WTC11 (cell line): ENCODE measurements at regions not wholly inside any gene's neighbourhood (a gene's known extent, or its start where the extent isn't known, plus 50 kb on each side); places are given as distances from the start of the nearest gene placed in this dataset.

ENCODE experiments used
- ATAC-seq: fragments of 200-7000 bp; cut with Tn5 transposase; 2 replicates; pipeline ENCODE4 v1.10.0; 2021; ENCODE audit warnings: mild to moderate bottlenecking, moderate library complexity
- CTCF ChIA-PET: fragments of 300-600 bp; sonication (Branson Sonifier 250); formaldehyde crosslinking; loops from one replicate; lab custom pipeline; 2021; ENCODE audit warnings: antibody characterized with exemption; lab: Charles Lee
- POLR2A ChIA-PET: fragments of 350-600 bp; sonication (Branson Sonifier 250); formaldehyde crosslinking; loops from one replicate; lab custom pipeline; 2021; ENCODE audit warnings: antibody characterized with exemption; lab: Charles Lee
- DNase-seq: peaks from one replicate; pipeline ENCODE4 v3.0.0; 2021; ENCODE audit warnings: low spot score
- H3K27ac Mint-ChIP-seq: 2 replicates; pipeline ENCODE4 v1.8.0; 2021; ENCODE audit warnings: mixed read lengths
- H3K27me3 Mint-ChIP-seq: 2 replicates; pipeline ENCODE4 v1.8.0; 2021; ENCODE audit warnings: low read depth, mild to moderate bottlenecking, moderate library complexity, mixed read lengths
- H3K36me3 Mint-ChIP-seq: 2 replicates; pipeline ENCODE4 v1.8.0; 2021; ENCODE audit warnings: mixed read lengths
- H3K4me1 Mint-ChIP-seq: 2 replicates; pipeline ENCODE4 v1.8.0; 2022; ENCODE audit warnings: mixed read lengths
- H3K4me3 Mint-ChIP-seq: 2 replicates; pipeline ENCODE4 v1.8.0; 2021; ENCODE audit warnings: mild to moderate bottlenecking, moderate library complexity, mixed read lengths
- H3K9me3 Mint-ChIP-seq: 2 replicates; pipeline ENCODE4 v1.8.0; 2021; ENCODE audit warnings: mixed read lengths
- ARID4B ChIP-seq: sonication (generic); formaldehyde crosslinking; IDR thresholded peaks from 2 replicates; pipeline ENCODE4 v1.8.0; 2023; ENCODE audit warnings: missing genetic modification reagents, mild to moderate bottlenecking, borderline replicate concordance
- CBFB ChIP-seq: sonication (generic); formaldehyde crosslinking; IDR thresholded peaks from 2 replicates; pipeline ENCODE4 v1.8.1; 2022; ENCODE audit warnings: mild to moderate bottlenecking, low read depth, missing genetic modification reagents
- CREB1 ChIP-seq: sonication (generic); formaldehyde crosslinking; IDR thresholded peaks from 2 replicates; pipeline ENCODE4 v1.8.0; 2023; ENCODE audit warnings: mild to moderate bottlenecking, missing genetic modification reagents
- E2F5 ChIP-seq: sonication (generic); formaldehyde crosslinking; IDR thresholded peaks from 2 replicates; pipeline ENCODE4 v1.8.1; 2022; ENCODE audit warnings: mild to moderate bottlenecking, moderate library complexity, missing genetic modification reagents
- ETV6 ChIP-seq: sonication (generic); formaldehyde crosslinking; IDR thresholded peaks from 2 replicates; pipeline ENCODE4 v1.8.1; 2022; ENCODE audit warnings: mild to moderate bottlenecking, missing genetic modification reagents
- HMGA2 ChIP-seq: fragments of 250-450 bp; sonication (Bioruptor Pico); IDR thresholded peaks from 2 replicates; pipeline ENCODE4 v1.4.0; 2021; ENCODE audit warnings: mild to moderate bottlenecking, moderate library complexity
- JUN ChIP-seq: sonication (generic); formaldehyde crosslinking; IDR thresholded peaks from 2 replicates; pipeline ENCODE4 v1.8.0; 2023; ENCODE audit warnings: mild to moderate bottlenecking, missing genetic modification reagents
- NFATC4 ChIP-seq: fragments of 250-450 bp; sonication (Bioruptor Pico); IDR thresholded peaks from 2 replicates; pipeline ENCODE4 v1.9.0; 2021; ENCODE audit warnings: mild to moderate bottlenecking
- OVOL2 ChIP-seq: fragments of 250-450 bp; sonication (Bioruptor Pico); IDR thresholded peaks from 2 replicates; pipeline ENCODE4 v1.9.0; 2021; ENCODE audit warnings: mild to moderate bottlenecking, borderline replicate concordance
- RELA ChIP-seq: sonication (generic); formaldehyde crosslinking; IDR thresholded peaks from 2 replicates; pipeline ENCODE4 v1.8.1; 2022; ENCODE audit warnings: missing genetic modification reagents, mild to moderate bottlenecking, borderline replicate concordance
- SMAD4 ChIP-seq: sonication (generic); formaldehyde crosslinking; IDR thresholded peaks from 2 replicates; pipeline ENCODE4 v1.8.0; 2022; ENCODE audit warnings: mild to moderate bottlenecking, missing genetic modification reagents
- TEAD4 ChIP-seq: sonication (generic); formaldehyde crosslinking; IDR thresholded peaks from 2 replicates; pipeline ENCODE4 v1.8.0; 2022; ENCODE audit warnings: mild to moderate bottlenecking, missing genetic modification reagents
- TP53 ChIP-seq: sonication (generic); formaldehyde crosslinking; IDR thresholded peaks from 2 replicates; pipeline ENCODE4 v1.8.1; 2023; ENCODE audit warnings: mild to moderate bottlenecking, missing genetic modification reagents
- ZNF121 ChIP-seq: sonication (generic); formaldehyde crosslinking; IDR thresholded peaks from 2 replicates; pipeline ENCODE4 v1.8.0; 2023; ENCODE audit warnings: missing genetic modification reagents
- ZNF138 ChIP-seq: sonication (generic); formaldehyde crosslinking; conservative IDR thresholded peaks from 2 replicates; pipeline ENCODE4 v1.8.1; 2022; ENCODE audit warnings: mild to moderate bottlenecking, moderate library complexity, missing genetic modification reagents
- ZNF232 ChIP-seq: sonication (generic); formaldehyde crosslinking; IDR thresholded peaks from 2 replicates; pipeline ENCODE4 v1.8.0; 2022; ENCODE audit warnings: mild to moderate bottlenecking, missing genetic modification reagents
- ZNF416 ChIP-seq: fragments of 250-450 bp; sonication (Bioruptor Pico); IDR thresholded peaks from 2 replicates; pipeline ENCODE4 v1.9.0; 2021; ENCODE audit warnings: mild to moderate bottlenecking, inconsistent platforms
- TF ChIP-seq, protein P1 (sequence below): fragments of 200-600 bp; IDR thresholded peaks from 2 replicates; pipeline ENCODE4 v1.8.0; 2022; ENCODE audit warnings: antibody characterized with exemption
- TF ChIP-seq, protein P2 (sequence below): sonication (generic); formaldehyde crosslinking; IDR thresholded peaks from 2 replicates; pipeline ENCODE4 v1.8.1; 2023; ENCODE audit warnings: mild to moderate bottlenecking, missing genetic modification reagents, moderate library complexity
- TF ChIP-seq, protein P3 (sequence below): sonication (generic); formaldehyde crosslinking; IDR thresholded peaks from 2 replicates; pipeline ENCODE4 v1.8.0; 2022; ENCODE audit warnings: mild to moderate bottlenecking, missing genetic modification reagents

DNA sequence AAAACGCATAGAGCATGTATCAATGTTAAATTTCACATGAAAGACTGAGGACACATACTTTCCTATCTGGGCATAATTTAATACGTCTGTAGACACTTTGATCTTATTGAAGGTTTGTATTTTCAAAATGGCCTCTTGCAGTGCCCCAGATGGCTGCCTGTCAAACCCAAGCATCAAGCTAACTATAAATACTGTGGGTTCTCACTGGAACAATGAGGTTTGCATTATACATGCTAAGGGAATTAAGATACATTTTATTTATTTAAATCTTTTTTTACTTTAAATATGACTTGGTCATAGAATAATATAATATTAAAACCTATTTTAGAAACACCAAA lies 702.9 kb upstream of the GRAMD2B start (continued):
- TF ChIP-seq, protein P1, sequence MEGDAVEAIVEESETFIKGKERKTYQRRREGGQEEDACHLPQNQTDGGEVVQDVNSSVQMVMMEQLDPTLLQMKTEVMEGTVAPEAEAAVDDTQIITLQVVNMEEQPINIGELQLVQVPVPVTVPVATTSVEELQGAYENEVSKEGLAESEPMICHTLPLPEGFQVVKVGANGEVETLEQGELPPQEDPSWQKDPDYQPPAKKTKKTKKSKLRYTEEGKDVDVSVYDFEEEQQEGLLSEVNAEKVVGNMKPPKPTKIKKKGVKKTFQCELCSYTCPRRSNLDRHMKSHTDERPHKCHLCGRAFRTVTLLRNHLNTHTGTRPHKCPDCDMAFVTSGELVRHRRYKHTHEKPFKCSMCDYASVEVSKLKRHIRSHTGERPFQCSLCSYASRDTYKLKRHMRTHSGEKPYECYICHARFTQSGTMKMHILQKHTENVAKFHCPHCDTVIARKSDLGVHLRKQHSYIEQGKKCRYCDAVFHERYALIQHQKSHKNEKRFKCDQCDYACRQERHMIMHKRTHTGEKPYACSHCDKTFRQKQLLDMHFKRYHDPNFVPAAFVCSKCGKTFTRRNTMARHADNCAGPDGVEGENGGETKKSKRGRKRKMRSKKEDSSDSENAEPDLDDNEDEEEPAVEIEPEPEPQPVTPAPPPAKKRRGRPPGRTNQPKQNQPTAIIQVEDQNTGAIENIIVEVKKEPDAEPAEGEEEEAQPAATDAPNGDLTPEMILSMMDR = no peak
- TF ChIP-seq HMGA2 = no peak

DNA sequence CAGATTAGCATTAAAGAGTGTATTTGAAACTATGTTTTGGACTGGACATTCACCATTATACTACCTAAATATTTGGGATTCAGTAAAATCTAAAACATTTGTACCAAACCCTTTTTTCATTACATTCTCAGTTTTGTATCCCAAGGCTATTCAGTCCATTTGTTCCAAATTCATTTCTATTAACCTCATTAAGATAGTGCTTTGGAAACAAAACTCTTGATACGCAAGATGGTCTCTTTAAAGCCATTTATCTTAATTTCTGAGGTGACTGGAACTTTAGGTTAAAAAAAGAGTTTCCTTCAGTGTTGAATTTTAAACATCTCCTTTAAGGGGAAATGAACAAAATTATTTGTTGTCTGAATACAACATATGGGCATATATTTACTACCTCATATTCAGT lies 702.5 kb upstream of the GRAMD2B start:
- Mint-ChIP-seq H3K27ac (no peak overlapping the region), H3K27me3 (no peaks in the 10 kb centered on the region), H3K4me1 (peaks cover 10% of the 10 kb centered on the region), H3K9me3 (no peaks in the 10 kb centered on the region), H3K36me3 (no peaks in the 10 kb centered on the region), H3K4me3 (no peak overlapping the region)
- TF ChIP-seq ETV6 (no peak), ZNF138 (CRISPR knock-in tag) (no peak), TP53 (CRISPR knock-in tag) (no peak), NFATC4 (CRISPR knock-in tag) (no peak), TEAD4 (CRISPR knock-in tag) (no peak), JUN (CRISPR knock-in tag) (no peak), HMGA2 (no peak), OVOL2 (CRISPR knock-in tag) (no peak), ARID4B (CRISPR knock-in tag) (no peak), CBFB (CRISPR knock-in tag) (no peak), ZNF121 (CRISPR knock-in tag) (no peak)
- TF ChIP-seq, protein P2, sequence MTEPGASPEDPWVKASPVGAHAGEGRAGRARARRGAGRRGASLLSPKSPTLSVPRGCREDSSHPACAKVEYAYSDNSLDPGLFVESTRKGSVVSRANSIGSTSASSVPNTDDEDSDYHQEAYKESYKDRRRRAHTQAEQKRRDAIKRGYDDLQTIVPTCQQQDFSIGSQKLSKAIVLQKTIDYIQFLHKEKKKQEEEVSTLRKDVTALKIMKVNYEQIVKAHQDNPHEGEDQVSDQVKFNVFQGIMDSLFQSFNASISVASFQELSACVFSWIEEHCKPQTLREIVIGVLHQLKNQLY (CRISPR knock-in tag) = no peak
- ATAC-seq = no peak
- CTCF ChIA-PET = no interaction called here
- DNase-seq = no peak
- POLR2A ChIA-PET = no interaction called here

DNA sequence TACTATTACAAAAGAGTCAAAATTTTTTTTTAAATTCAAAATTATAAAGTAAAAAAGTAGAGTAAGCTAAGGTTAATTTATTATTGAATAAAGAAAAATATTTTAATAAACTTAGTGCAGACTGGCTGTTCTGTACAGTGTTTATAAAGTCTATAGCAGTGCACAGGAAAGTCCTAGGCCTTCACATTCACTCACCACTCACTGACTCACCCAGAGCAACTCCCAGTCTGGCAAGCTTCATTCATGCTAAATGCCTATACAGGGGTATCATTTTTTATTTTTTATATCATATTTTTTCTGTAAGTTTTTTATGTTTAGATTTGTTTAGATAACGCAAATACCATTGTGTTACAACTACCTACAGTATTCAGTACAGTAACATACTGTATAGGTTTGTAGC lies 700.7 kb upstream of the GRAMD2B start:
- ATAC-seq = no peak

More for the DNA sequence above, 700.7 kb upstream of the GRAMD2B start:
- H3K27me3 Mint-ChIP-seq = no peaks in the 10 kb centered on the region
- CTCF ChIA-PET = no interaction called here
- H3K4me3 Mint-ChIP-seq = no peak overlapping the region
- no peak overlapping the region for H3K27ac Mint-ChIP-seq
- TF ChIP-seq ZNF121 (CRISPR knock-in tag) = no peak
- TF ChIP-seq ZNF416 (CRISPR knock-in tag) = no peak
- no peak for TF ChIP-seq CBFB (CRISPR knock-in tag)
- no peak for TF ChIP-seq ETV6
- TF ChIP-seq E2F5 = no peak
- no peak for TF ChIP-seq RELA (CRISPR knock-in tag)
- TF ChIP-seq TEAD4 (CRISPR knock-in tag) = no peak
- TF ChIP-seq CREB1 (CRISPR knock-in tag) = no peak
- no peak for TF ChIP-seq ZNF232 (CRISPR knock-in tag)
- TF ChIP-seq SMAD4 (CRISPR knock-in tag) = no peak
- TF ChIP-seq, protein P3, sequence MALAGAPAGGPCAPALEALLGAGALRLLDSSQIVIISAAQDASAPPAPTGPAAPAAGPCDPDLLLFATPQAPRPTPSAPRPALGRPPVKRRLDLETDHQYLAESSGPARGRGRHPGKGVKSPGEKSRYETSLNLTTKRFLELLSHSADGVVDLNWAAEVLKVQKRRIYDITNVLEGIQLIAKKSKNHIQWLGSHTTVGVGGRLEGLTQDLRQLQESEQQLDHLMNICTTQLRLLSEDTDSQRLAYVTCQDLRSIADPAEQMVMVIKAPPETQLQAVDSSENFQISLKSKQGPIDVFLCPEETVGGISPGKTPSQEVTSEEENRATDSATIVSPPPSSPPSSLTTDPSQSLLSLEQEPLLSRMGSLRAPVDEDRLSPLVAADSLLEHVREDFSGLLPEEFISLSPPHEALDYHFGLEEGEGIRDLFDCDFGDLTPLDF (CRISPR knock-in tag) = no peak
- no peaks in the 10 kb centered on the region for H3K9me3 Mint-ChIP-seq
- DNase-seq = no peak
- peaks cover 10% of the 10 kb centered on the region for H3K4me1 Mint-ChIP-seq
- no peaks in the 10 kb centered on the region for H3K36me3 Mint-ChIP-seq
- POLR2A ChIA-PET = no interaction called here
